Calu3 (cell line): ENCODE measurements at regions not wholly inside any gene's neighbourhood (a gene's known extent, or its start where the extent isn't known, plus 50 kb on each side); places are given as distances from the start of the nearest gene placed in this dataset.

Source experiments
- BruUV-seq: library from RNA; stranded (reverse); fragments of 400-500 nt; replicated peaks from 2 replicates; lab custom pipeline; 2021; lab: Mats Ljungman, UMichigan
- CTCF ChIA-PET: fragments of 300-600 bp; sonication (Branson Sonifier 250); formaldehyde crosslinking; loops from one replicate; lab custom pipeline; 2022; ENCODE audit warnings: antibody characterized with exemption; lab: Charles Lee
- DNase-seq: peaks from one replicate; pipeline ENCODE4 v3.0.0; 2022
- H3K27ac Mint-ChIP-seq: one replicate; pipeline ENCODE4 v1.8.0; 2022; ENCODE audit warnings: mixed read lengths; ENCODE audit not compliant: unreplicated experiment
- H3K27me3 Mint-ChIP-seq: one replicate; pipeline ENCODE4 v1.8.0; 2022; ENCODE audit warnings: mixed read lengths; ENCODE audit not compliant: unreplicated experiment
- H3K36me3 Mint-ChIP-seq: one replicate; pipeline ENCODE4 v1.8.0; 2022; ENCODE audit warnings: mild to moderate bottlenecking, moderate library complexity, mixed read lengths; ENCODE audit not compliant: insufficient read depth, unreplicated experiment
- H3K4me1 Mint-ChIP-seq: one replicate; pipeline ENCODE4 v1.8.0; 2022; ENCODE audit warnings: mild to moderate bottlenecking, low read depth, mixed read lengths; ENCODE audit not compliant: unreplicated experiment
- H3K4me3 Mint-ChIP-seq: one replicate; pipeline ENCODE4 v1.8.0; 2022; ENCODE audit warnings: mild to moderate bottlenecking, low read depth, moderate library complexity, mixed read lengths; ENCODE audit not compliant: unreplicated experiment
- H3K9me3 Mint-ChIP-seq: one replicate; pipeline ENCODE4 v1.8.0; 2022; ENCODE audit warnings: low read depth, mixed read lengths; ENCODE audit not compliant: unreplicated experiment
- CTCF ChIP-seq: fragments of 200-600 bp; IDR thresholded peaks from one replicate; pipeline ENCODE4 v1.8.0; 2022; ENCODE audit warnings: antibody characterized with exemption; ENCODE audit not compliant: unreplicated experiment
- intact Hi-C: fragments of 100-400 bp; cut with micrococcal nuclease; formaldehyde crosslinking; loops from one replicate; pipeline ENCODE4 v1.10.0; 2022; ENCODE audit not compliant: unreplicated experiment

GRCh38 chr4:81946996-81947395 lies 426.8 kb downstream of the HNRNPD start:
- CTCF ChIA-PET = no interaction called here
- H3K4me3 Mint-ChIP-seq = no peak overlapping the region
- H3K9me3 Mint-ChIP-seq = peaks cover 2% of the 10 kb centered on the region
- H3K27ac Mint-ChIP-seq = no peak overlapping the region
- DNase-seq = no peak
- no peaks in the 10 kb centered on the region for H3K36me3 Mint-ChIP-seq
- H3K4me1 Mint-ChIP-seq = no peaks in the 10 kb centered on the region
- no peak for TF ChIP-seq CTCF
- BruUV-seq = no TSS peak
- intact Hi-C loops = no loop called here
- no peaks in the 10 kb centered on the region for H3K27me3 Mint-ChIP-seq

GRCh38 chr4:81930506-81931238 lies 443.1 kb downstream of the HNRNPD start:
- BruUV-seq = no TSS peak

GRCh38 chr4:81923140-81923539 lies 450.7 kb downstream of the HNRNPD start:
- no peaks in the 10 kb centered on the region for H3K36me3 Mint-ChIP-seq
- no peak for DNase-seq
- no peaks in the 10 kb centered on the region for H3K27me3 Mint-ChIP-seq
- no peak overlapping the region for H3K27ac Mint-ChIP-seq
- BruUV-seq = no TSS peak
- no peak for TF ChIP-seq CTCF
- no peak overlapping the region for H3K4me3 Mint-ChIP-seq
- H3K9me3 Mint-ChIP-seq = no peaks in the 10 kb centered on the region
- intact Hi-C loops = no loop called here
- CTCF ChIA-PET = no interaction called here
- peaks cover 9% of the 10 kb centered on the region for H3K4me1 Mint-ChIP-seq

More at GRCh38 chr4:81930506-81931238, 443.1 kb downstream of the HNRNPD start:
- no peak overlapping the region for H3K4me3 Mint-ChIP-seq
- no peaks in the 10 kb centered on the region for H3K9me3 Mint-ChIP-seq
- H3K27ac Mint-ChIP-seq = no peak overlapping the region
- CTCF ChIA-PET = no interaction called here
- intact Hi-C loops = no loop called here
- no peak for TF ChIP-seq CTCF
- no peaks in the 10 kb centered on the region for H3K36me3 Mint-ChIP-seq
- H3K4me1 Mint-ChIP-seq = no peaks in the 10 kb centered on the region
- DNase-seq = no peak
- H3K27me3 Mint-ChIP-seq = no peaks in the 10 kb centered on the region

GRCh38 chr4:81922313-81922712 lies 450.6 kb upstream of the RASGEF1B start:
- TF ChIP-seq CTCF = no peak
- Mint-ChIP-seq H3K4me1 (peaks cover 9% of the 10 kb centered on the region), H3K9me3 (no peaks in the 10 kb centered on the region), H3K27me3 (no peaks in the 10 kb centered on the region), H3K4me3 (no peak overlapping the region), H3K27ac (no peak overlapping the region), H3K36me3 (no peaks in the 10 kb centered on the region)
- intact Hi-C loops = no loop called here
- CTCF ChIA-PET = no interaction called here
- BruUV-seq = no TSS peak
- no peak for DNase-seq
